H1 (cell line): ENCODE measurements at regions not wholly inside any gene's neighbourhood (a gene's known extent, or its start where the extent isn't known, plus 50 kb on each side); places are given as distances from the start of the nearest gene placed in this dataset.

ENCODE experiments used
- CTCF ChIA-PET: fragments of 300-600 bp; sonication (Branson Sonifier 250); formaldehyde crosslinking; loops from one replicate; lab custom pipeline; 2021; ENCODE audit not compliant: partially characterized antibody; lab: Charles Lee
- POLR2A ChIA-PET: fragments of 300-600 bp; sonication (Branson Sonifier 250); formaldehyde crosslinking; loops from one replicate; lab custom pipeline; 2021; ENCODE audit warnings: inconsistent platforms; ENCODE audit not compliant: partially characterized antibody; lab: Charles Lee
- DNase-seq, 2 experiments: peaks; one replicate each; pipeline versions ENCODE4 v3.0.0 to v3.0.0-alpha.2; 2010 to 2022; ENCODE audit warnings: low spot score in 2 of 2, low read depth in 1 of 2, mixed read lengths in 1 of 2
- FAIRE-seq: peaks from 2 replicates; lab custom pipeline; 2011; peaks lifted over from hg19 to GRCh38; lab: Jason Lieb, UNC
- H2AFZ ChIP-seq: 2 replicates; pipeline ENCODE4 v1.8.1; 2012; ENCODE audit warnings: low read length, inconsistent platforms
- H2AK5ac ChIP-seq: 2 replicates; pipeline ENCODE4 v1.6.1; 2013; ENCODE audit warnings: low read depth, low read length
- H2BK120ac ChIP-seq: replicated peaks from 2 replicates; pipeline ENCODE3; 2013; ENCODE audit warnings: low read depth, low read length, inconsistent platforms
- H2BK12ac ChIP-seq: 2 replicates; pipeline ENCODE4 v1.6.1; 2013; ENCODE audit warnings: low read depth, low read length
- H2BK15ac ChIP-seq: 2 replicates; pipeline ENCODE4 v1.6.1; 2013; ENCODE audit warnings: low read length
- H2BK20ac ChIP-seq: 2 replicates; pipeline ENCODE4 v1.6.1; 2013; ENCODE audit warnings: low read length
- H2BK5ac ChIP-seq: 2 replicates; pipeline ENCODE4 v1.6.1; 2013; ENCODE audit warnings: low read depth, low read length
- H3K14ac ChIP-seq: 2 replicates; pipeline ENCODE4 v1.6.1; 2013; ENCODE audit warnings: inconsistent platforms; ENCODE audit not compliant: insufficient read length
- H3K18ac ChIP-seq: 2 replicates; pipeline ENCODE4 v1.6.1; 2013; ENCODE audit warnings: low read length; ENCODE audit errors: extremely low read depth
- H3K23ac ChIP-seq: 2 replicates; pipeline ENCODE4 v1.6.1; 2013; ENCODE audit warnings: inconsistent platforms; ENCODE audit not compliant: insufficient read length
- H3K23me2 ChIP-seq: 2 replicates; pipeline ENCODE4 v1.6.1; 2013; ENCODE audit warnings: low read depth, low read length
- H3K27ac ChIP-seq: 2 replicates; pipeline ENCODE4 v1.6.1; 2011; ENCODE audit warnings: low read depth, low read length, inconsistent platforms
- H3K27me3 ChIP-seq, 4 experiments: replicated peaks in 1 of 4; 1 replicate in 1 of 4; 2 replicates in 3 of 4; pipeline versions ENCODE4 v1.6.1 to v1.8.1; 2011 to 2013; ENCODE audit warnings: low read length in 3 of 4, mild to moderate bottlenecking in 3 of 4, inconsistent platforms in 2 of 4, mixed read lengths in 2 of 4, moderate library complexity in 1 of 4; ENCODE audit not compliant: control insufficient read depth in 3 of 4, insufficient read depth in 3 of 4; ENCODE audit errors: extremely low read depth in 1 of 4
- H3K36me3 ChIP-seq, 4 experiments: 2 replicates each; pipeline versions ENCODE4 v1.6.1 to v1.8.1; 2011 to 2013; ENCODE audit warnings: mild to moderate bottlenecking in 4 of 4, low read length in 3 of 4, moderate library complexity in 2 of 4, control low read depth in 1 of 4, inconsistent platforms in 1 of 4; ENCODE audit not compliant: insufficient read depth in 4 of 4, control insufficient read depth in 2 of 4
- H3K4ac ChIP-seq: replicated peaks from 2 replicates; pipeline ENCODE3; 2013; ENCODE audit warnings: low read length, low read depth, mixed read lengths, inconsistent platforms; ENCODE audit not compliant: insufficient read length
- H3K4me1 ChIP-seq, 4 experiments: replicated peaks in 1 of 4; 1 replicate in 1 of 4; 2 replicates in 3 of 4; pipeline versions ENCODE4 v1.6.1 to v1.8.1; 2011 to 2013; ENCODE audit warnings: low read length in 3 of 4, inconsistent platforms in 2 of 4, mixed read lengths in 1 of 4; ENCODE audit not compliant: insufficient read depth in 4 of 4, control insufficient read depth in 3 of 4
- H3K4me2 ChIP-seq, 2 experiments: 2 replicates each; pipeline versions ENCODE4 v1.6.1 to v1.8.1; 2011 to 2013; ENCODE audit warnings: low read depth in 2 of 2, low read length in 2 of 2, control low read depth in 1 of 2, inconsistent platforms in 1 of 2, mild to moderate bottlenecking in 1 of 2; ENCODE audit not compliant: insufficient read depth in 1 of 2
- H3K4me3 ChIP-seq, 4 experiments: fragments of 200-600, 300-600 bp in 1 of 4; sonication (generic), shearing (Covaris generic), sonication (Bioruptor Twin) in 1 of 4; 2 replicates each; pipeline versions ENCODE4 v1.5.1 to v1.8.1; 2011 to 2016; ENCODE audit warnings: low read length in 4 of 4, low read depth in 3 of 4, control low read depth in 2 of 4, inconsistent platforms in 2 of 4, mild to moderate bottlenecking in 2 of 4, mixed read lengths in 1 of 4, moderate library complexity in 1 of 4; ENCODE audit not compliant: insufficient read depth in 2 of 4; ENCODE audit errors: extremely low read depth in 1 of 4
- H3K56ac ChIP-seq: replicated peaks from 2 replicates; pipeline ENCODE3; 2013; ENCODE audit warnings: low read depth, mild to moderate bottlenecking, mixed read lengths, low read length, inconsistent platforms; ENCODE audit not compliant: insufficient read length
- H3K79me1 ChIP-seq: 2 replicates; pipeline ENCODE4 v1.6.1; 2013; ENCODE audit warnings: low read depth, low read length, control low read depth
- H3K79me2 ChIP-seq, 2 experiments: 2 replicates each; pipeline versions ENCODE4 v1.6.1 to v1.8.1; 2012 to 2013; ENCODE audit warnings: low read length in 2 of 2, mild to moderate bottlenecking in 2 of 2, inconsistent platforms in 1 of 2; ENCODE audit not compliant: insufficient read depth in 2 of 2, control insufficient read depth in 1 of 2
- H3K9ac ChIP-seq, 4 experiments: replicated peaks in 1 of 4; 1 replicate in 1 of 4; 2 replicates in 3 of 4; pipeline versions ENCODE4 v1.6.1 to v1.8.1; 2011 to 2013; ENCODE audit warnings: low read depth in 3 of 4, low read length in 3 of 4, control low read depth in 2 of 4, mild to moderate bottlenecking in 2 of 4, moderate library complexity in 2 of 4, inconsistent platforms in 1 of 4; ENCODE audit errors: extremely low read depth in 1 of 4
- H3K9me3 ChIP-seq, 2 experiments: 2 replicates each; pipeline versions ENCODE4 v1.6.1 to v1.8.1; 2012 to 2013; ENCODE audit warnings: mild to moderate bottlenecking in 2 of 2, moderate library complexity in 2 of 2, control low read depth in 1 of 2, inconsistent platforms in 1 of 2, low read depth in 1 of 2, low read length in 1 of 2, mixed read lengths in 1 of 2; ENCODE audit not compliant: insufficient read depth in 2 of 2
- H4K20me1 ChIP-seq, 2 experiments: replicated peaks in 1 of 2; 2 replicates each; pipeline versions ENCODE3 to v1.8.1; 2011 to 2013; ENCODE audit warnings: inconsistent platforms in 2 of 2, low read length in 2 of 2, mild to moderate bottlenecking in 1 of 2; ENCODE audit not compliant: insufficient read depth in 2 of 2, control insufficient read depth in 1 of 2
- H4K5ac ChIP-seq: 2 replicates; pipeline ENCODE4 v1.6.1; 2013; ENCODE audit warnings: low read length, low read depth, mixed read lengths, inconsistent platforms; ENCODE audit not compliant: insufficient read length
- H4K8ac ChIP-seq: 2 replicates; pipeline ENCODE4 v1.8.0; 2013; ENCODE audit warnings: mild to moderate bottlenecking, moderate library complexity, low read length, inconsistent platforms; ENCODE audit not compliant: insufficient read depth; ENCODE audit errors: extremely low read depth
- H4K91ac ChIP-seq: replicated peaks from 2 replicates; pipeline ENCODE3; 2013; ENCODE audit warnings: low read length, mixed read lengths, inconsistent platforms; ENCODE audit not compliant: insufficient read length
- ASH2L ChIP-seq: fragments of 200-600, 300-600 bp; sonication (generic); IDR thresholded peaks from one replicate; pipeline ENCODE4 v1.7.1; 2017; ENCODE audit warnings: low read length
- CBX5 ChIP-seq: fragments of 300-800, 300-1000 bp; sonication (generic); IDR thresholded peaks from 2 replicates; pipeline ENCODE4 v1.7.1; 2016; ENCODE audit warnings: antibody characterized with exemption, low read length, low read depth
- CHD1 ChIP-seq: IDR thresholded peaks from 2 replicates; pipeline ENCODE4 v1.6.1; 2012; ENCODE audit warnings: low read depth, low read length, improper control_type of control experiment
- E2F6 ChIP-seq: IDR thresholded peaks from 2 replicates; pipeline ENCODE4 v1.6.1; 2012; ENCODE audit warnings: inconsistent platforms
- GTF2F1 ChIP-seq: IDR thresholded peaks from 2 replicates; pipeline ENCODE4 v1.6.1; 2012; ENCODE audit warnings: low read depth, low read length, improper control_type of control experiment, borderline replicate concordance
- HDAC2 ChIP-seq, 2 experiments: fragments of 300-600 bp in 1 of 2; sonication (generic) in 1 of 2; IDR thresholded peaks; 2 replicates each; pipeline ENCODE4 v1.6.1; 2011 to 2012; ENCODE audit warnings: low read depth in 2 of 2, low read length in 2 of 2, mild to moderate bottlenecking in 2 of 2, moderate library complexity in 2 of 2, borderline replicate concordance in 1 of 2, inconsistent platforms in 1 of 2
- JUND ChIP-seq: IDR thresholded peaks from 2 replicates; pipeline ENCODE4 v1.6.1; 2011; ENCODE audit warnings: mild to moderate bottlenecking, improper control_type of control experiment, low read length
- NANOG ChIP-seq: IDR thresholded peaks from 2 replicates; pipeline ENCODE4 v1.6.1; 2011; ENCODE audit warnings: low read length, low read depth, mild to moderate bottlenecking, inconsistent platforms; ENCODE audit not compliant: insufficient read depth, poor library complexity, severe bottlenecking
- POU5F1 ChIP-seq: IDR thresholded peaks from 2 replicates; pipeline ENCODE4 v1.6.1; 2011; ENCODE audit warnings: low read depth, mild to moderate bottlenecking, low read length, moderate library complexity
- SIN3A ChIP-seq, 2 experiments: IDR thresholded peaks in 1 of 2; conservative IDR thresholded peaks in 1 of 2; 2 replicates each; pipeline ENCODE4 v1.6.1; 2011 to 2012; ENCODE audit warnings: low read length in 2 of 2, improper control_type of control experiment in 1 of 2, low read depth in 1 of 2, mild to moderate bottlenecking in 1 of 2
- SIX5 ChIP-seq: IDR thresholded peaks from 2 replicates; pipeline ENCODE4 v1.6.1; 2011; ENCODE audit warnings: mild to moderate bottlenecking, low read depth, low read length
- SP1 ChIP-seq: IDR thresholded peaks from 2 replicates; pipeline ENCODE4 v1.6.1; 2011; ENCODE audit warnings: low read depth, low read length
- TAF7 ChIP-seq: optimal IDR thresholded peaks from 2 replicates; pipeline ENCODE3; 2011; ENCODE audit warnings: low read depth, mild to moderate bottlenecking, inconsistent platforms, low read length, moderate library complexity, borderline replicate concordance
- TCF12 ChIP-seq: IDR thresholded peaks from 2 replicates; pipeline ENCODE4 v1.6.1; 2011; ENCODE audit warnings: low read depth, mild to moderate bottlenecking, low read length
- TEAD4 ChIP-seq: IDR thresholded peaks from 2 replicates; pipeline ENCODE4 v1.6.1; 2012; ENCODE audit warnings: low read depth, low read length, inconsistent platforms, mixed read lengths
- ZNF274 ChIP-seq: IDR thresholded peaks from 2 replicates; pipeline ENCODE4 v1.7.0; 2012; ENCODE audit warnings: low read length, borderline replicate concordance; ENCODE audit errors: extremely low read depth

DNA sequence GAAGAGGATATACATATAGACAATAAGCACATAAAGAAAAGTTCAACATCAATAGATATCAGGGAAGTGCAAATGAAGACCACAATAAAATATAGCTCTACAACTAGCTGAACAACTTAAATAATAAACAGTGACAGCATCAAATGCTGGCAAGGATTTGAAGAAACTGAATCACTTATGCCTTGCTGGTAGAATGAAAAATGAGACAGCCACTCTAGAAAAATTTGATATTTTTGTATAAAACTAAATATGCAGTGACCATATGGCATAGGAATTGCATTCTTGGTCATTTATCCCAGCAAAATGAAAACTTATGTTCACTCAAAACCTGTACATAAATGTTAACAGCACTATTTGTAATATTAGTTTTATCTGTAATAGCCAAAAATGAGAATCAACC is 1102.0 kb downstream of the C4orf33 start:
- Histone ChIP-seq H3K56ac (no peak overlapping the region), H2AK5ac (no peak overlapping the region), H3K18ac (no peak overlapping the region), H4K91ac (no peak overlapping the region), H3K27me3 (no peaks in the 10 kb centered on the region), H4K8ac (no peak overlapping the region), H3K23me2 (no peaks in the 10 kb centered on the region), H3K4me1 (no peaks in the 10 kb centered on the region), H2AFZ (no peak overlapping the region), H3K4ac (no peak overlapping the region), H3K14ac (no peak overlapping the region), H3K36me3 (no peaks in the 10 kb centered on the region), H3K79me2 (no peaks in the 10 kb centered on the region), H4K20me1 (no peaks in the 10 kb centered on the region), H3K9ac (no peak overlapping the region), H3K23ac (no peak overlapping the region), H3K4me2 (no peak overlapping the region), H2BK12ac (no peak overlapping the region), H2BK120ac (no peak overlapping the region), H4K5ac (no peak overlapping the region), H3K79me1 (no peaks in the 10 kb centered on the region), H2BK15ac (no peak overlapping the region), H2BK20ac (no peak overlapping the region), H3K27ac (no peak overlapping the region), H2BK5ac (no peak overlapping the region), H3K4me3 (no peak overlapping the region), H3K9me3 (peaks cover 16 to 17% of the 10 kb centered on the region in 2 experiments)
- CTCF ChIA-PET = no interaction called here
- POLR2A ChIA-PET = no interaction called here
- FAIRE-seq (no peak), DNase-seq (no peak)
- TF ChIP-seq ASH2L (no peak), CHD1 (no peak), JUND (no peak), TAF7 (no peak), SP1 (no peak), POU5F1 (no peak), SIN3A (conservative IDR thresholded peaks at IDR 0.05 in 1 of 2, IDR thresholded peaks at IDR 0.05 in 1 of 2; ENCODE audit: low read depth in 1 of 2, low read length in 2 of 2) (no peak), TCF12 (no peak), HDAC2 (IDR thresholded peaks at IDR 0.05; ENCODE audit: borderline replicate concordance in 1 of 2, low read depth in 2 of 2, low read length in 2 of 2) (no peak), TEAD4 (no peak), ZNF274 (no peak), NANOG (no peak), GTF2F1 (no peak), SIX5 (no peak), E2F6 (no peak), CBX5 (no peak)
